Neural crest cell (in vitro differentiated cells): ENCODE measurements at regions not wholly inside any gene's neighbourhood (a gene's known extent, or its start where the extent isn't known, plus 50 kb on each side); places are given as distances from the start of the nearest gene placed in this dataset.
"Not testable (repeated sequence)": the region's sequence is repeated elsewhere in the genome, so short reads cannot be mapped to it uniquely, and the experiment has no call there.

Experiments used
- DNase-seq: peaks from one replicate; pipeline ENCODE4 v3.0.0; 2021; ENCODE audit warnings: low read depth, mixed read lengths, low spot score
- H3K27ac Mint-ChIP-seq: one replicate; pipeline ENCODE4 v1.8.0; 2021; ENCODE audit warnings: mild to moderate bottlenecking, mixed read lengths; ENCODE audit not compliant: unreplicated experiment
- H3K27me3 Mint-ChIP-seq: 2 replicates; pipeline ENCODE4 v1.8.0; 2021; ENCODE audit warnings: low read depth, mild to moderate bottlenecking, mixed read lengths
- H3K36me3 Mint-ChIP-seq: 2 replicates; pipeline ENCODE4 v1.8.0; 2021; ENCODE audit warnings: low read depth, mild to moderate bottlenecking, mixed read lengths
- H3K4me1 Mint-ChIP-seq: 2 replicates; pipeline ENCODE4 v1.8.0; 2021; ENCODE audit warnings: mixed read lengths
- H3K4me3 Mint-ChIP-seq: one replicate; pipeline ENCODE4 v1.8.0; 2021; ENCODE audit warnings: mild to moderate bottlenecking, mixed read lengths
- H3K9me3 Mint-ChIP-seq: 2 replicates; pipeline ENCODE4 v1.8.0; 2021; ENCODE audit warnings: mixed read lengths
- CTCF ChIP-seq: fragments of 200-600 bp; sonication (generic); conservative IDR thresholded peaks from 2 replicates; pipeline ENCODE4 v1.5.0; 2021; ENCODE audit warnings: antibody characterized with exemption, mild to moderate bottlenecking

GRCh38 chr1:165965857-165966256 lies 138.4 kb downstream of the UCK2 start:
- no peak for DNase-seq
- no peak overlapping the region for H3K27ac Mint-ChIP-seq
- peaks cover 29% of the 10 kb centered on the region for H3K27me3 Mint-ChIP-seq
- no peaks in the 10 kb centered on the region for H3K4me1 Mint-ChIP-seq
- H3K36me3 Mint-ChIP-seq: no peaks in the 10 kb centered on the region
- H3K4me3 Mint-ChIP-seq: no peak overlapping the region
- peaks cover 10% of the 10 kb centered on the region for H3K9me3 Mint-ChIP-seq
- no peak for TF ChIP-seq CTCF

GRCh38 chr1:165969366-165969765 lies 142.0 kb downstream of the UCK2 start:
- H3K27ac Mint-ChIP-seq, H3K36me3 Mint-ChIP-seq, H3K4me1 Mint-ChIP-seq, DNase-seq, H3K4me3 Mint-ChIP-seq: not testable (repeated sequence)
- peaks cover 10% of the 10 kb centered on the region for H3K9me3 Mint-ChIP-seq
- peaks cover 25% of the 10 kb centered on the region for H3K27me3 Mint-ChIP-seq

- no peaks in the 10 kb centered on the region for H3K4me1 Mint-ChIP-seq
- no peaks in the 10 kb centered on the region for H3K36me3 Mint-ChIP-seq
- DNase-seq: no peak
- H3K27me3 Mint-ChIP-seq: peaks cover 37% of the 10 kb centered on the region
- H3K9me3 Mint-ChIP-seq: peaks cover 6% of the 10 kb centered on the region
- no peak overlapping the region for H3K27ac Mint-ChIP-seq
- TF ChIP-seq CTCF: no peak
- no peak overlapping the region for H3K4me3 Mint-ChIP-seq
These were observed 147.3 kb downstream of the UCK2 start for GRCh38 chr1:165974598-165975131.

GRCh38 chr1:165988275-165988674 lies 160.9 kb downstream of the UCK2 start:
- DNase-seq: no peak
- no peak overlapping the region for H3K27ac Mint-ChIP-seq
- H3K4me3 Mint-ChIP-seq: no peak overlapping the region
- H3K4me1 Mint-ChIP-seq: no peaks in the 10 kb centered on the region
- H3K9me3 Mint-ChIP-seq: peaks cover 5% of the 10 kb centered on the region
- no peak for TF ChIP-seq CTCF
- no peaks in the 10 kb centered on the region for H3K36me3 Mint-ChIP-seq
- H3K27me3 Mint-ChIP-seq: peaks cover 14% of the 10 kb centered on the region

GRCh38 chr1:165988817-165989216 lies 161.4 kb downstream of the UCK2 start:
- no peak for DNase-seq
- peaks cover 11% of the 10 kb centered on the region for H3K27me3 Mint-ChIP-seq
- H3K4me3 Mint-ChIP-seq: no peak overlapping the region
- H3K9me3 Mint-ChIP-seq: peaks cover 5% of the 10 kb centered on the region
- no peaks in the 10 kb centered on the region for H3K36me3 Mint-ChIP-seq
- H3K4me1 Mint-ChIP-seq: no peaks in the 10 kb centered on the region
- H3K27ac Mint-ChIP-seq: no peak overlapping the region
- no peak for TF ChIP-seq CTCF

- peaks cover 15% of the 10 kb centered on the region for H3K27me3 Mint-ChIP-seq
- H3K9me3 Mint-ChIP-seq: no peaks in the 10 kb centered on the region
- no peak overlapping the region for H3K4me3 Mint-ChIP-seq
- no peak for TF ChIP-seq CTCF
- H3K27ac Mint-ChIP-seq: no peak overlapping the region
- no peak for DNase-seq
- H3K4me1 Mint-ChIP-seq: no peaks in the 10 kb centered on the region
- H3K36me3 Mint-ChIP-seq: no peaks in the 10 kb centered on the region
These were observed 165.1 kb downstream of the UCK2 start for GRCh38 chr1:165992533-165992932.
